ENCODE measurements at regions not wholly inside any gene's neighbourhood (a gene's known extent, or its start where the extent isn't known, plus 50 kb on each side); places are given as distances from the start of the nearest gene placed in this dataset.

GRCh38 chr11:109808569-109808968, 284.6 kb upstream of the ZC3H12C start:
- H3K36me3 ChIP-seq (ENCODE audit: control insufficient read depth, insufficient read depth, low read length) = no peaks in the 10 kb centered on the region
- no peak for TF ChIP-seq CTCF (conservative IDR thresholded peaks at IDR 0.05)
- no peaks in the 10 kb centered on the region for H3K4me1 ChIP-seq (ENCODE audit: control insufficient read depth, insufficient read depth, low read length)
- no peak overlapping the region for H3K4me3 Mint-ChIP-seq
- WGBS, 2 experiments (ENCODE audit: insufficient coverage in 1 of 2, insufficient read length in 1 of 2) = 90 to 100% methylated on average over 1 of the region's 1 CpG
- peaks cover 10% of the 10 kb centered on the region for H3K9me3 ChIP-seq (ENCODE audit: control insufficient read depth, low read length)
- H3K9me3 Mint-ChIP-seq = peaks cover 8% of the 10 kb centered on the region
- no peaks in the 10 kb centered on the region for H3K27me3 Mint-ChIP-seq (ENCODE audit: insufficient read depth)
- no peak overlapping the region for H3K27ac ChIP-seq (ENCODE audit: low read depth, low read length)
- no peaks in the 10 kb centered on the region for H3K27me3 ChIP-seq (ENCODE audit: control insufficient read depth, insufficient read depth, low read length, poor library complexity, severe bottlenecking)
- no peak overlapping the region for H3K27ac Mint-ChIP-seq
- DNase-seq = no peak
- no peaks in the 10 kb centered on the region for H3K4me1 Mint-ChIP-seq
- H3K9ac ChIP-seq (ENCODE audit: extremely low read depth, low read length, poor library complexity, severe bottlenecking) = no peak overlapping the region
- H3K4me3 ChIP-seq (ENCODE audit: low read length) = no peak overlapping the region
- H3K36me3 Mint-ChIP-seq (ENCODE audit: low read depth) = no peaks in the 10 kb centered on the region

DNA sequence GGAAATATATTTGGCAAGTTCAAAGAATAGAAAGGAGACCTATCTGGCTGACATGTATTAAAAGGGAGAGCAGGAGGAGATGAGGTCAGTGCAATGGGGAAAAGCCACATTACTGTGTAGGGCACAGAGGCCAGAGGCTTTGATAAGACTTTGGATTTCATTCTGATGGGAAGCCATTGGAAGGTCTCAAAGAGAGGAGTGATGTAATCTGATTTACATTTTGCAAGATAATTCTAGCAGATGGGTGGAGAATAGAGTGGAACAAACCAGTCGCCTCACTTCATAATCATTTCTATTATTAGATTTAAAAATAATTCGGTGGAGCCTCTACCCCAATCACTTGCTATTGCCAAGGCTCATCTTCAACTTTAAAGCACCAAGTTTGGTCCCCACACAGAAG, 278.4 kb upstream of the ZC3H12C start:
- no peaks in the 10 kb centered on the region for H3K27me3 Mint-ChIP-seq (ENCODE audit: insufficient read depth)
- no peaks in the 10 kb centered on the region for H3K9me3 Mint-ChIP-seq
- no peak overlapping the region for H3K27ac Mint-ChIP-seq
- Histone ChIP-seq H3K9me3 (ENCODE audit: control insufficient read depth, low read length) (no peaks in the 10 kb centered on the region), H3K36me3 (ENCODE audit: control insufficient read depth, insufficient read depth, low read length) (no peaks in the 10 kb centered on the region), H3K27ac (ENCODE audit: low read depth, low read length) (no peak overlapping the region), H3K4me3 (ENCODE audit: low read length) (no peak overlapping the region), H3K27me3 (ENCODE audit: control insufficient read depth, insufficient read depth, low read length, poor library complexity, severe bottlenecking) (no peaks in the 10 kb centered on the region), H3K4me1 (ENCODE audit: control insufficient read depth, insufficient read depth, low read length) (no peaks in the 10 kb centered on the region), H3K9ac (ENCODE audit: extremely low read depth, low read length, poor library complexity, severe bottlenecking) (no peak overlapping the region)
- TF ChIP-seq CTCF (conservative IDR thresholded peaks at IDR 0.05) = no peak
- 0% methylated on average over 1 of the region's 2 CpGs for WGBS, 2 experiments (ENCODE audit: insufficient coverage in 1 of 2, insufficient read length in 1 of 2)
- H3K36me3 Mint-ChIP-seq (ENCODE audit: low read depth) = no peaks in the 10 kb centered on the region
- DNase-seq = no peak
- peaks cover 5% of the 10 kb centered on the region for H3K4me1 Mint-ChIP-seq
- H3K4me3 Mint-ChIP-seq = no peak overlapping the region

- Histone ChIP-seq H3K4me1 (ENCODE audit: control insufficient read depth, insufficient read depth, low read length) (no peaks in the 10 kb centered on the region), H3K9ac (ENCODE audit: extremely low read depth, low read length, poor library complexity, severe bottlenecking) (no peak overlapping the region), H3K9me3 (ENCODE audit: control insufficient read depth, low read length) (no peaks in the 10 kb centered on the region), H3K27me3 (ENCODE audit: control insufficient read depth, insufficient read depth, low read length, poor library complexity, severe bottlenecking) (no peaks in the 10 kb centered on the region), H3K27ac (ENCODE audit: low read depth, low read length) (no peak overlapping the region), H3K36me3 (ENCODE audit: control insufficient read depth, insufficient read depth, low read length) (no peaks in the 10 kb centered on the region), H3K4me3 (ENCODE audit: low read length) (no peak overlapping the region)
- Mint-ChIP-seq H3K27me3 (ENCODE audit: insufficient read depth) (no peaks in the 10 kb centered on the region), H3K4me1 (peaks cover 5% of the 10 kb centered on the region), H3K27ac (no peak overlapping the region), H3K36me3 (ENCODE audit: low read depth) (no peaks in the 10 kb centered on the region), H3K4me3 (no peak overlapping the region), H3K9me3 (no peaks in the 10 kb centered on the region)
- 60 to 93% methylated on average over 2 to 4 of the region's 4 CpGs for WGBS, 2 experiments (ENCODE audit: insufficient coverage in 1 of 2, insufficient read length in 1 of 2)
- no peak for DNase-seq
- TF ChIP-seq CTCF (conservative IDR thresholded peaks at IDR 0.05) = no peak
Observed at GRCh38 chr11:109815500-109816150, 277.6 kb upstream of the ZC3H12C start.
